Inferior parietal cortex (tissue), 1 donor: ENCODE measurements at regions not wholly inside any gene's neighbourhood (a gene's known extent, or its start where the extent isn't known, plus 50 kb on each side); places are given as distances from the start of the nearest gene placed in this dataset.
"Not testable (repeated sequence)": the region's sequence is repeated elsewhere in the genome, so short reads cannot be mapped to it uniquely, and the experiment has no call there.

Source experiments
- DNase-seq: peaks from one replicate; pipeline ENCODE4 v3.0.0-alpha.2; 2016; ENCODE audit errors: extremely low spot score

- no peak for DNase-seq
These were observed 50.3 kb upstream of the CABCOCO1 start for GRCh38 chr10:61612450-61612849.

- DNase-seq: no peak
These were observed 50.7 kb upstream of the CABCOCO1 start for GRCh38 chr10:61612009-61612408.

GRCh38 chr10:61609701-61610100 is 53.0 kb upstream of the CABCOCO1 start:
- DNase-seq: no peak

DNA sequence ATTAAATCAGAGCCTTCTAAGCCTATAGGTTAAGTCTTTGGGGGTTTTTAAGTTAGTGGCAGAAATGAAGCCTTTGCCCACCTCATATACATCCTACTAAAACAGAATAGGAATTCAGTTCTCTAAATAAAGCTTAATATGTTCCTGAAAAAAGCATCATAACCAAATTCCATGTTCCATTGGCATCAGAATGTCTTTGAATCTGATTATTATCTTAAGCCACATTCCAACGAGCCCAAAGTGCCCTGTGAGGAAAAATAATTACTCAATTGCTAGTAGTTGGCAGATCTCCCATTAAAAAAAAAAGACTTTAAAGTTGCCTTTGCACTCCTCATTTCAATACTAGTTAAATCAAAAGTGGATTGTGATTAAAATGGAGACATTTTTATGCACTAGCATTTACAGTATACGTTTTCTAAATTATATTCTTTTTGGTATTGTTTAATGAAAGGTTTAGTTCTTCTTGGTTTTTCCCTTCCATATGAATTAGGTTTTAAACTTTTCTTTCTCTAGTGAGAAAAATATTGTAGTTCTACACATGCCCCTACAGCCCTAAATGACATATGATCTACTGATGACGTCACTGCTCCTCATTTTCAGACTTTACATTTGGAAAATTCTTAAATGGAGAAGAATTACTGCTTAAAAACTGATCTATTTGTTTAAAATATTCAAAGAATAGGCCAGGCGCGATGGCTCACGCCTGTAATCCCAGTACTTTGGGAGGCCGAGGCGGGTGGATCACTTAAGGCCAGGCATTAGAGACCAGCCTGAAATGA is 54.3 kb upstream of the CABCOCO1 start:
- DNase-seq: no peak

GRCh38 chr10:61606959-61607907 is 55.5 kb upstream of the CABCOCO1 start:
- no peak for DNase-seq

GRCh38 chr10:61605221-61605620 is 57.5 kb upstream of the CABCOCO1 start:
- no peak for DNase-seq

- no peak for DNase-seq
These were observed 62.3 kb upstream of the CABCOCO1 start for GRCh38 chr10:61600399-61600798.

DNA sequence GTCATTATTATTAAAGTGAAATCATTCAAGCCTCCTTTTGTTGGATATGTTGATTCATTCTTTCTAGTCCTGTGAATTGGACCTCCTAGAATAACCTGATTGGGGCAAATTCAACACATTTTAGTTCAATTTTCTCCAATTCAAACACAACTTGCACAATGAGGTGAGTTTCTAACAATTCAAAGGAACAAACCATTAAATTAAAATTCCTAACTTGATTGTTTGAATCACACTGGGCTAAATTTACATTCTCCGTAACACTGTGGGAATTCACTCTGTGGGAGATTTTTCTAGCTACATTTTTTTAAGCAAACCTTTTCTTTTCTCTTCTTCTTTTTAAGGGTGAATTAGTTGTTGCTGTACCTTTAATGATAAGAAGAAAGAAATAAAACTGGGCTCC is 68.3 kb upstream of the CABCOCO1 start:
- DNase-seq: no peak

DNA sequence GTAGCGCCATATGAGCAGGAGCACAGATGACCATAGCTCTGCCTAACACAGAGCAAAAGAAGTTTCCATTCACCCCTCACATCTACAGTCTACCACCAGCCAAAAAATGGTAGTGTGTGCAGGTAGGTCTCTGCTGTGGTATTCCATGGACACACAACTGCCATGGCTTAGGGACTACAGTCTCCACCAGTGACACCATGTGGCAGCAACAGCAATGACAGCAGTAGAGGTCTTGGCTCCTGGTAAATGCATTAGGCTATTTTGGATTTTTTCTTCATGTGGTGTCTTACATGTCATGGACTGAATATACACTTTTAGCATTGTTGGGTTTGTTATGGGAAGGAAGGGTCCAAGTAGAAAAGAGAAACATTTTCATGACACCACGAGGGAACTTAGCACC is 70.1 kb upstream of the CABCOCO1 start:
- DNase-seq: no peak

- no peak for DNase-seq
These were observed 73.0 kb upstream of the CABCOCO1 start for GRCh38 chr10:61589547-61590243.

GRCh38 chr10:61588770-61589211 is 73.9 kb upstream of the CABCOCO1 start:
- DNase-seq: peak; percentile 38

- no peak for DNase-seq
These were observed 75.9 kb upstream of the CABCOCO1 start for GRCh38 chr10:61586829-61587228.

GRCh38 chr10:61580608-61581007 is 82.1 kb upstream of the CABCOCO1 start:
- DNase-seq: no peak

- not testable (repeated sequence) for DNase-seq
These were observed 92.5 kb upstream of the CABCOCO1 start for GRCh38 chr10:61570204-61570603.

GRCh38 chr10:61567729-61568128 is 95.0 kb upstream of the CABCOCO1 start:
- no peak for DNase-seq

DNA sequence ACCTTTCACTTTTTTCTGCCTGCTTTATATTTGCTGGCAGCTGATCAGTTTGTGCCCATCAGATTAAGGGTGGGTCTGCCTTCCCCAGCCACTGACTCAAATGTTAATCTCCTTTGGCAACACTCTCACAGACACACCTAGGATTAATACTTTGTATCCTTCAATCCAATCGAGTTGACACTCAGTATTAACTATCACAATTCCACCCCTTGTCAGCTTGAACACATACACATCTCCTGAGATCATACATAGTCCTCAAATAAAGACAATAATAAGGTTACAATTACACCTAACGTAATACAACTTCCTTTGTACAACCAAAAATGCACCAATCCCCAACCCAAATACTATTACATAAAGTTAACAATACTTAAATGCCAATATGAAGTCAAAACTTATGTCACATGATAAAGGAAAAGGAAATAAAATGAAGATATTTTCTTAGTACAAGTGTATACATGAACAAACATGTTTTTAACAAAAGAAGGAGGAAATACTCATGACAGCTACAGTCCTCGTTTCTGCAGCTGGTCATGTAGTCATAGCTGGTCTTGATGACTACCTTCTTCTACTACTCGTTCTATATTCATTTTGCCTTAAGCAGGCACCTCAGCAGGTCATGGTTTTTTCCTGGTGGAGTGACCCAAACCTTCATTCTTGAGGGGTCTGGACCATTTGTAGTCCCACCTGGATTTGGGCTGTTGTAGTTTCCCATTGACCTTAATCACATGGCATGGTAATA is 96.7 kb upstream of the CABCOCO1 start:
- DNase-seq: no peak

- no peak for DNase-seq
These were observed 98.3 kb upstream of the CABCOCO1 start for GRCh38 chr10:61564444-61564843.

DNA sequence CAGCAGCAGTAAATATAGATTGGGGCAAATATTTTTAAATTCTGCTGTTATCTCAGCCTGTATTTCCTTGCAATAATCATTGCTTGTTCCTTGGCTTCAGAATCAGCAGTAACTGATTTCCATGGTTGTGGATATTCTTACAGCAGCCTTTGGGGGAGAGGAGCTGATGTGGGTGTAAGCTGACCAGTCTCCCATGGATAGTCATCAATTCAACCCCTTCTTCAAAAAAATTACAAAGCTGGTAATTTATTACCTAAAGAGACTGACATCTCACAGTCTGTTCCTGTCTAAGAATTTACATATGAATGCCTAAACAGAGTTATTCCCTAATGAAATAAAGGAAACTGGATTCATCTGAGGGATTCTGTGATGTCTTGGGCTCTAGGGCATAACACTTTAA is 103.1 kb upstream of the CABCOCO1 start:
- no peak for DNase-seq

DNA sequence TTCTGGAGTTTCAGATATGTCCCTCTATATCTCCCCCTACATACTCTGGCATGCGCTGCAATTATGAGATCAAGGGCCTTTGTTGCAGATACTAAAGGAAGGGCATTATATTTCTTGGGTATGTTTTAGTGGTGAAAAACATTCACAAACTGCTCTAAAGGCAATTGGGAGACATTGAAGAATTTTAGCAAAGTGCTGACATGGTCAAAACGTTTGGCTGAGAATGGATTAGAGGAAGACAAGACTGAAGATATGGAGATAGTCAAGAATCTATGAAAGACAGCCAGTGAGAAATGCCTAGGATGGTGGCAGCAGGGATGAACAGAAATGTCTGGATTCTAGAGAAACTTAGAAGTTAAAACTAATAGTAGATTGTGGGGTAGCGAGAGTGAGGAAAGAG is 104.5 kb upstream of the CABCOCO1 start:
- no peak for DNase-seq

DNA sequence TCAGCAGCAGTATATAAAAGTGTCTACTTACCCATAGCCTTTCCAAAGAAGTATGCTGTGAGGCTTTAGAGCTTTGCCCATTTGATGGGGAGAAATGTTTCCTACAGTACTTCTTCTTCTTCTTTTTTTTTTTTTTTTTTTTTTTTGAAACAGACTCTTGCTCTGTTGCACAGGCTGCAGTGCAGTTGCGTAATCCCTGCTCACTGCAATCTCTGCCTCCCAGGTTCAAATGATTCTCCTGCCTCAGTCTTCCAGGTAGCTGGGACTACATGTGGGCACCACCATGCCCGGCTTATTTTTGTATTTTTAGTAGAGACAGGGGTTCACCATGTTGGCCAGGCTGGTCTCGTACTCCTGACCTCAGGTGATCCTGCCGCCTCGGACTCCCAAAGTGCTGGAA is 101.7 kb upstream of the TMEM26 start:
- DNase-seq: no peak

- DNase-seq: no peak
These were observed 96.7 kb upstream of the TMEM26 start for GRCh38 chr10:61549861-61550260.
